ENCODE measurements at regions not wholly inside any gene's neighbourhood (a gene's known extent, or its start where the extent isn't known, plus 50 kb on each side); places are given as distances from the start of the nearest gene placed in this dataset.
"Not testable (repeated sequence)": the region's sequence is repeated elsewhere in the genome, so short reads cannot be mapped to it uniquely, and the experiment has no call there.

DNA sequence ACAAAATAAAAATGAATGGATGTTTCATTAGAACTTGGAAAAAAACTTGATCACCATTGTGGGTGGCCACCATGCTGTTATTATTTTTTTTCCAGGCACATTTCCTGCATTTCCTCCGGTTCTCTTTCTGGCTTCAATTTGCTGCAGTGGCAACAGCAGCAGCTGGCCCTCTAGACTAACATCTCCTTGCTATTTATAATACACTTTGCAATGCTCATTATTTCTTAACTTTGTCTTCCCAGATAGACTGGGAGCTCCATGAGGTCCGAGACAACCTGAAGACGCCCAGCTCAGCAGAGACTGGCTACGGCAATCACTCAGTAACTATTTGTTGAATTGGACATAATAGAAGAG, 53.4 kb upstream of the ATP5PO start:
- H3K27me3 ChIP-seq = no peaks in the 10 kb centered on the region
- no peak for DNase-seq (ENCODE audit: low spot score)
- TF ChIP-seq, protein P1, sequence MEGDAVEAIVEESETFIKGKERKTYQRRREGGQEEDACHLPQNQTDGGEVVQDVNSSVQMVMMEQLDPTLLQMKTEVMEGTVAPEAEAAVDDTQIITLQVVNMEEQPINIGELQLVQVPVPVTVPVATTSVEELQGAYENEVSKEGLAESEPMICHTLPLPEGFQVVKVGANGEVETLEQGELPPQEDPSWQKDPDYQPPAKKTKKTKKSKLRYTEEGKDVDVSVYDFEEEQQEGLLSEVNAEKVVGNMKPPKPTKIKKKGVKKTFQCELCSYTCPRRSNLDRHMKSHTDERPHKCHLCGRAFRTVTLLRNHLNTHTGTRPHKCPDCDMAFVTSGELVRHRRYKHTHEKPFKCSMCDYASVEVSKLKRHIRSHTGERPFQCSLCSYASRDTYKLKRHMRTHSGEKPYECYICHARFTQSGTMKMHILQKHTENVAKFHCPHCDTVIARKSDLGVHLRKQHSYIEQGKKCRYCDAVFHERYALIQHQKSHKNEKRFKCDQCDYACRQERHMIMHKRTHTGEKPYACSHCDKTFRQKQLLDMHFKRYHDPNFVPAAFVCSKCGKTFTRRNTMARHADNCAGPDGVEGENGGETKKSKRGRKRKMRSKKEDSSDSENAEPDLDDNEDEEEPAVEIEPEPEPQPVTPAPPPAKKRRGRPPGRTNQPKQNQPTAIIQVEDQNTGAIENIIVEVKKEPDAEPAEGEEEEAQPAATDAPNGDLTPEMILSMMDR (IDR thresholded peaks at IDR 0.05) = no peak
- peaks cover 0 to 29% of the 10 kb centered on the region in 2 donors for H3K4me1 ChIP-seq
- peak overlapping the region; percentile 14 to 66 for H3K27ac ChIP-seq
- no peak overlapping the region for H3K4me3 ChIP-seq
- H3K9me3 ChIP-seq = no peaks in the 10 kb centered on the region
- no peaks in the 10 kb centered on the region for H3K36me3 ChIP-seq

DNA sequence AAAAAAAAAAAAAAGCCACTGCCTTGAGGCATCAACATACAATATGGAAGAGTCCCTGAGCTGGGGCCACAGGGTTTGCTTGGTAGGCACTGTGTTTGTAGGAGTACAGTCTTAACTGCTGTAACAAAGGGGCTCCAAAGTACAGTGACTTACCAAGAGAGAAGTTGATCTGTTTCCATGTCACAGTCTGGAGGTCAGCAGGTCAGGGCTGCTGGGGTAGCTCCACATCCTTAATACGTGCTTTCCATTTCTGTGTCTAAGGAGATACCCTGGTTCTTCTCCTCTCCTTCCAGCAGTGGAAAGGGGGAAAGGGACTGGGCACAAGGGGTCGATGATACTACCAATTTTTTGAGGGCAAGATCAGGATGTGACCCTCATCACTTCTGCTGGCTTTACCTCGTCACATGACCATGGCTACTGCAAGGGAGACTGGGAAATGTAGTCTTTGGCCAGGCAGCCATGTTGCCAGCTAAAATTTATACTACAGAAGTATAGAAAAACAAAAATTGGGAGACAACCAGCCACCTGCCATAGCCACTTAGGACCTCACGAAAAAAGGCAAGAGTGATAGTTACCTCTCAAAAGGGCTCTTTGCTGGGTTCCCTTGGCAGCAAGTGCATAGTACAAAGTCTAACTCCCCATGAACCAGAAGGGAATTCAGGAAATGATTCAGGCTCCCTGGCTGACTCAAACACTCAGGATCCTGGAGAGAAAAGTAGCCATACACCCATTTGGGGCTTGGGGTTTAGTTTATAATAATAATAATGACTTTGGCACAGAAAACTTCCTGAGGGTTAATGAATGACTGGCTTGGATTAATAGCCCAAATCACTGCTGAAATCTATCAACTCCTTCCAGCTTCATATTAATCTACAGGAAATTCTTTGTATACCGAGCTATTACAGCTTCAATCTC, 52.7 kb upstream of the ATP5PO start:
- no peaks in the 10 kb centered on the region for H3K9me3 ChIP-seq
- H3K27me3 ChIP-seq = no peaks in the 10 kb centered on the region
- no peak for DNase-seq (ENCODE audit: low spot score)
- H3K4me3 ChIP-seq = no peak overlapping the region
- peaks cover 0 to 29% of the 10 kb centered on the region in 2 donors for H3K4me1 ChIP-seq
- H3K27ac ChIP-seq = peak overlapping the region; percentile 14 to 66
- no peaks in the 10 kb centered on the region for H3K36me3 ChIP-seq
- TF ChIP-seq, protein P1 (IDR thresholded peaks at IDR 0.05) = no peak

DNA sequence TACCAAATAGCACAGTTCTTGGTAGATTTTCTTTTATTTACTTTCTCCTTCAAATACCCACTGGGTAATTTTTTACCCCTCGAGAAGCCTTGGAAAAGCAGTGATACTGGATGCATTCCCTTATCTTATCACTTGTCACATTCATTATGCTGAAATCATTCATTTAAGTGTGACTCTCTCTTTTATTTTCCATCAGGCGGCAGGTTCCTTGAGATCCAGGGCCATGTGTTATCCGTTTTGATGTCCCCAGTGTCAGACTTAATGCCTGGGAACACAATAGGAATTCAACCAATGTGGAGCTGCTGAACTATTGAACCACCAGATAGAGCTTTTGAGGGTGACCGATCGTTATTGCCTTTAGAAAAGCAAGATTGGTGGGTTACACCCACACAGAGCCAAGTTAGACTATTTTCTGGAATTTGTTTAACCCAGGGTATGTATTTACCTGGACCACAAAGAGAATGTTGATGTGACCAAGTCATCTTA, 51.5 kb upstream of the ATP5PO start:
- H3K4me1 ChIP-seq = peaks cover 0 to 29% of the 10 kb centered on the region in 2 donors
- no peaks in the 10 kb centered on the region for H3K36me3 ChIP-seq
- no peak for DNase-seq (ENCODE audit: low spot score)
- H3K9me3 ChIP-seq = no peaks in the 10 kb centered on the region
- no peak overlapping the region for H3K4me3 ChIP-seq
- H3K27ac ChIP-seq = no peak overlapping the region
- no peaks in the 10 kb centered on the region for H3K27me3 ChIP-seq
- TF ChIP-seq, protein P1 (IDR thresholded peaks at IDR 0.05) = no peak

DNA sequence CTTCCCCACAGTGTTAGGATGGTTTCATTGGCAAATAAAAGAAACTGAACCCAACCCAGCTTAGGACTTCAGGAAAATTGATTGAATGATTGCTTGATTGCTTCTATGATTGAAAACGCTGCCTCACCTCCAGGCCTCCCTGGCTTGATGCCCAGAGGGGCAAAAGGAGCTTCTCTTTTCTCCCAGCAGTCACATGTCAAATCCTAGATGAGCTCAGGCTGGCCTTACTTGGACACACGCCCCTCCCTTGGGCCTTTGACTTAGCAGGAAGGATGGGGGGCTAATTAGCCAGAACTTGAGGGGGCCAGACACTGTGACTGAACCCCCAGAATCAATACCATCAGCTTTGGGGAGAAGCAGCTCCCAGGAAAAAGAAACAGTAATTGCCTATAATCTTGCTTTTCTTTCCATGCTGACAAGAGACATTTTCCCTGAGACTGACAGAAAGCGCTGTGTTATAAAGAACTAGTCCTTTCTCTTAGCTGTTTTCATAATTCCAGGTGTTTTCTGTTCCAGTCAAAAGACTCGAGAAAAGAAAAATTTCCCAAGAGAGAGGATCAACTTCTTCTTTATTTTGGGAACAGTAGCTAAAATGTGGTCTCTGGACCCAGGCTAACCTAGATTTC, 50.8 kb upstream of the ATP5PO start:
- DNase-seq (ENCODE audit: low spot score) = no peak
- no peaks in the 10 kb centered on the region for H3K27me3 ChIP-seq
- H3K9me3 ChIP-seq = no peaks in the 10 kb centered on the region
- H3K36me3 ChIP-seq = no peaks in the 10 kb centered on the region
- TF ChIP-seq, protein P1 (IDR thresholded peaks at IDR 0.05) = no peak
- H3K27ac ChIP-seq = no peak overlapping the region
- no peak overlapping the region for H3K4me3 ChIP-seq
- H3K4me1 ChIP-seq = peaks cover 0 to 29% of the 10 kb centered on the region in 2 donors

DNA sequence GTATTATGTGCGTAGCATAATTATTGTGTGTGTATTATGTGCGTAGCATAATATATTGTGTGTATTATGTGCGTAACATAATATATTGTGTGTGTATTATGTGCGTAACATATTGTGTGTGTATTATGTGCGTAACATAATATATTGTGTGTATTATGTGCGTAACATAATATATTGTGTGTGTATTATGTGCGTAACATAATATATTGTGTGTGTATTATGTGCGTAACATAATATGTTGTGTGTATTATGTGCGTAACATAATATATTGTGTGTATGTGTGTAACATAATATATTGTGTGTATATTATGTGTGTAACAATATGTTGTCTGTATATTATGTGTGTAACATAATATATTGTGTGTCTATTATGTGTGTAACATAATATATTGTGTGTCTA, 50.1 kb upstream of the ATP5PO start:
- not testable (repeated sequence) for H3K4me3 ChIP-seq; H3K27me3 ChIP-seq; H3K9me3 ChIP-seq; H3K36me3 ChIP-seq; H3K27ac ChIP-seq; DNase-seq (ENCODE audit: low spot score)
- H3K4me1 ChIP-seq = peaks cover 0 to 26% of the 10 kb centered on the region in 2 donors

Data from right atrium auricular region (tissue), 2 donors.